ENCODE measurements at regions not wholly inside any gene's neighbourhood (a gene's known extent, or its start where the extent isn't known, plus 50 kb on each side); places are given as distances from the start of the nearest gene placed in this dataset.

DNA sequence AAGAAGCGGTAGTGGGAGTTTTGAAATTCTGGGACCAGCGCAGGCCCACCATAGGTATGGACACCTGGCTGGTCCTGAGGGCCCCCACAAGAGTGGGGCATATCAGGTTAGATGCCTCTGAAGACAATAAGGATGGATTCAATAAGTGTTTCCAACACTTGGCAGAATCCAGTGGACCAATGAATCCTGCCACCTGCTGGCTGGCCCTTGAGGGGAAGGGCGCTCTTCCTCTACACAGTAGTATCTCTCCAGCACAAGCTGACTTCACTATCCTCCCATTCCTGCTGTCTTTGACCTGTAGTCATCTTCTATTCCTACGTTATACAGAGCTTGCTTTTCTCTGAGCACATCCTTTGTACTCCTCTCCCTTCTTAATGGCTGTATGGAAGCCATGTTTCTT lies 199.7 kb upstream of the TSHZ3 start:
- TF ChIP-seq, protein P1, sequence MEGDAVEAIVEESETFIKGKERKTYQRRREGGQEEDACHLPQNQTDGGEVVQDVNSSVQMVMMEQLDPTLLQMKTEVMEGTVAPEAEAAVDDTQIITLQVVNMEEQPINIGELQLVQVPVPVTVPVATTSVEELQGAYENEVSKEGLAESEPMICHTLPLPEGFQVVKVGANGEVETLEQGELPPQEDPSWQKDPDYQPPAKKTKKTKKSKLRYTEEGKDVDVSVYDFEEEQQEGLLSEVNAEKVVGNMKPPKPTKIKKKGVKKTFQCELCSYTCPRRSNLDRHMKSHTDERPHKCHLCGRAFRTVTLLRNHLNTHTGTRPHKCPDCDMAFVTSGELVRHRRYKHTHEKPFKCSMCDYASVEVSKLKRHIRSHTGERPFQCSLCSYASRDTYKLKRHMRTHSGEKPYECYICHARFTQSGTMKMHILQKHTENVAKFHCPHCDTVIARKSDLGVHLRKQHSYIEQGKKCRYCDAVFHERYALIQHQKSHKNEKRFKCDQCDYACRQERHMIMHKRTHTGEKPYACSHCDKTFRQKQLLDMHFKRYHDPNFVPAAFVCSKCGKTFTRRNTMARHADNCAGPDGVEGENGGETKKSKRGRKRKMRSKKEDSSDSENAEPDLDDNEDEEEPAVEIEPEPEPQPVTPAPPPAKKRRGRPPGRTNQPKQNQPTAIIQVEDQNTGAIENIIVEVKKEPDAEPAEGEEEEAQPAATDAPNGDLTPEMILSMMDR (IDR thresholded peaks at IDR 0.05), result peak; percentile 48
- no peak for TF ChIP-seq ZFX (IDR thresholded peaks at IDR 0.05; ENCODE audit: borderline replicate concordance)
